Sigmoid colon (tissue), 6 donors: ENCODE measurements at regions not wholly inside any gene's neighbourhood (a gene's known extent, or its start where the extent isn't known, plus 50 kb on each side); places are given as distances from the start of the nearest gene placed in this dataset.
A peak's percentile ranks its signal among the peaks of the same experiment; 100 is the strongest.

ENCODE experiments used
- DNase-seq: peaks from one replicate; pipeline ENCODE4 v3.0.0-alpha.2; 2019
- H3K27ac ChIP-seq, 4 donors: fragments of 200-600 bp; sonication (generic); one replicate each; pipeline ENCODE4 v1.5.1; 2016 to 2019; ENCODE audit warnings: mild to moderate bottlenecking in 1 of 4
- H3K27me3 ChIP-seq, 3 donors: fragments of 200-600 bp; sonication (generic); one replicate each; pipeline ENCODE4 v1.5.1; 2019; ENCODE audit warnings: mild to moderate bottlenecking in 1 of 3
- H3K36me3 ChIP-seq, 4 donors: fragments of 200-600 bp; sonication (generic); one replicate each; pipeline ENCODE4 v1.5.1; 2016 to 2019
- H3K4me1 ChIP-seq, 4 donors: fragments of 200-600 bp; sonication (generic); one replicate each; pipeline ENCODE4 v1.5.1; 2017 to 2019
- H3K4me3 ChIP-seq, 4 donors: fragments of 200-600 bp; sonication (generic); one replicate each; pipeline ENCODE4 v1.5.1; 2017 to 2019; ENCODE audit warnings: mild to moderate bottlenecking in 2 of 4, moderate library complexity in 1 of 4
- H3K9me3 ChIP-seq, 4 donors: fragments of 200-600 bp in 3 of 4; sonication (generic) in 3 of 4; one replicate each; pipeline versions ENCODE4 v1.5.1 to v1.6.1; 2013 to 2019
- EP300 ChIP-seq, 4 donors: sonication (generic); formaldehyde crosslinking; IDR thresholded peaks; one replicate each; pipeline ENCODE4 v1.6.1; 2017; ENCODE audit warnings: antibody characterized with exemption in 4 of 4
- POLR2A ChIP-seq, 2 donors: fragments of 450-650 bp; IDR thresholded peaks; one replicate each; pipeline ENCODE4 v1.6.1; 2016; ENCODE audit warnings: antibody characterized with exemption in 2 of 2, mild to moderate bottlenecking in 2 of 2, moderate library complexity in 2 of 2
- POLR2AphosphoS5 ChIP-seq, 4 donors: sonication (generic); formaldehyde crosslinking; IDR thresholded peaks; one replicate each; pipeline ENCODE4 v1.6.1; 2017; ENCODE audit warnings: antibody characterized with exemption in 4 of 4
- WGBS, 2 donors: extraction: QIAGEN DNeasy Blood & Tissue Kit; methylation state at CpG; one replicate each; pipeline ENCODE4 v1.1.7; 2013; 5-methylcytosine and 5-hydroxymethylcytosine counted together
- intact Hi-C: fragments of 100-400 bp; cut with DNase I; formaldehyde crosslinking; loops from one replicate; pipeline ENCODE4 v1.15.1; 2023
- TF ChIP-seq, protein P1 (sequence below), 4 experiments: fragments of 450-650 bp in 3 of 4; fragments of 200-600 bp in 1 of 4; IDR thresholded peaks; one replicate each; pipeline ENCODE4 v1.5.1; 2016 to 2019; ENCODE audit warnings: antibody characterized with exemption in 4 of 4, mild to moderate bottlenecking in 3 of 4, moderate library complexity in 2 of 4
- donor health status: healthy with polysubstance abuse.
- donor health status: healthy.

DNA sequence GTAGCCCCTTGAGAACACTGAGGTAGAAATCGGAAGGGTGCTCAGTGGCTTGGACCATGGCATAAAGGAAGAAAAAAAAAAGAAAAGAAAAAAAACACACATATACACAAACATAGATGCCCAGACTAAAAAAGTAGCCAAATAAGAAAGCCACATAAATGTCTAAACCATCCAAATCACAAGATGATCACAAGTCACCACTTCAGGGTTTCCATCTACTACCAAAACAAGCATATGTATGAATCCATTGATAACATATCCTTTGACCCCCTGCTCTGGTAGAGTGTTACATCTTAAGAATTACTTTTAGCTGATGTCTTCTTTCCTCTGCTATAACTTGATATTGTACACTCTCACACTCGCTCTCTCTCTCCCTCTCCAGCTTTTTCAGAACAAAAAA lies 245.9 kb downstream of the AHR start:
- intact Hi-C loops: no loop called here
- no peak for DNase-seq
- no peak overlapping the region for H3K27ac ChIP-seq
- H3K4me1 ChIP-seq: peaks cover 0 to 16% (median 4%) of the 10 kb centered on the region in 4 donors
- no peak for TF ChIP-seq POLR2AphosphoS5 (IDR thresholded peaks at IDR 0.05)
- no peak for TF ChIP-seq EP300 (IDR thresholded peaks at IDR 0.05)
- TF ChIP-seq, protein P1, sequence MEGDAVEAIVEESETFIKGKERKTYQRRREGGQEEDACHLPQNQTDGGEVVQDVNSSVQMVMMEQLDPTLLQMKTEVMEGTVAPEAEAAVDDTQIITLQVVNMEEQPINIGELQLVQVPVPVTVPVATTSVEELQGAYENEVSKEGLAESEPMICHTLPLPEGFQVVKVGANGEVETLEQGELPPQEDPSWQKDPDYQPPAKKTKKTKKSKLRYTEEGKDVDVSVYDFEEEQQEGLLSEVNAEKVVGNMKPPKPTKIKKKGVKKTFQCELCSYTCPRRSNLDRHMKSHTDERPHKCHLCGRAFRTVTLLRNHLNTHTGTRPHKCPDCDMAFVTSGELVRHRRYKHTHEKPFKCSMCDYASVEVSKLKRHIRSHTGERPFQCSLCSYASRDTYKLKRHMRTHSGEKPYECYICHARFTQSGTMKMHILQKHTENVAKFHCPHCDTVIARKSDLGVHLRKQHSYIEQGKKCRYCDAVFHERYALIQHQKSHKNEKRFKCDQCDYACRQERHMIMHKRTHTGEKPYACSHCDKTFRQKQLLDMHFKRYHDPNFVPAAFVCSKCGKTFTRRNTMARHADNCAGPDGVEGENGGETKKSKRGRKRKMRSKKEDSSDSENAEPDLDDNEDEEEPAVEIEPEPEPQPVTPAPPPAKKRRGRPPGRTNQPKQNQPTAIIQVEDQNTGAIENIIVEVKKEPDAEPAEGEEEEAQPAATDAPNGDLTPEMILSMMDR (IDR thresholded peaks at IDR 0.05): no peak
- no peaks in the 10 kb centered on the region for H3K9me3 ChIP-seq
- H3K27me3 ChIP-seq: no peaks in the 10 kb centered on the region
- no peak overlapping the region for H3K4me3 ChIP-seq
- H3K36me3 ChIP-seq: no peaks in the 10 kb centered on the region
- WGBS, 2 donors: 97 to 100% methylated on average over 2 of the region's 2 CpGs

DNA sequence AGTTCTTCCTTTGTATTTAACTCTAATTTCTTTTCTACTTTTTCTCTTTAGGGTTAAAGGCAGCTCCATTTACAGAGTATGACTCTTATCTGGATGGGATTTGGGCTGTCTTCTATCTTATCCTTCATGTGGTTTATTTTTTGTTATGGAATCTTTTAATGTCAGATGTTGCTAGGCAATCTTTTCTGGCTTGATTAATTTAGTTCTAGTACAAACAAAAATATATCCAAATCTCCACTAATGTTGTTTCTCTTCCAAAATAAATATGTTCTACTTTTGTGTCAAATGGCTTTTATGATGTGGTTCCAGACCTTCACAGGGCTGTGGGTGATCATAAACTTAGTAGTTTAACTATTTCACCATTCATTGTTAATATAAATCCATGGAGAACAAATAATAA lies 246.9 kb downstream of the AHR start:
- intact Hi-C loops: no loop called here
- H3K27me3 ChIP-seq: no peaks in the 10 kb centered on the region
- H3K27ac ChIP-seq: peak overlapping the region in 3 of 4 donors; percentile 13 to 58 (median 32)
- no peaks in the 10 kb centered on the region for H3K36me3 ChIP-seq
- TF ChIP-seq POLR2AphosphoS5 (IDR thresholded peaks at IDR 0.05): no peak
- TF ChIP-seq EP300 (IDR thresholded peaks at IDR 0.05): no peak
- TF ChIP-seq, protein P1 (IDR thresholded peaks at IDR 0.05): no peak
- TF ChIP-seq POLR2A (IDR thresholded peaks at IDR 0.05): no peak
- no peak for DNase-seq
- H3K4me3 ChIP-seq: no peak overlapping the region
- peaks cover 0 to 16% (median 4%) of the 10 kb centered on the region in 4 donors for H3K4me1 ChIP-seq
- H3K9me3 ChIP-seq: no peaks in the 10 kb centered on the region

DNA sequence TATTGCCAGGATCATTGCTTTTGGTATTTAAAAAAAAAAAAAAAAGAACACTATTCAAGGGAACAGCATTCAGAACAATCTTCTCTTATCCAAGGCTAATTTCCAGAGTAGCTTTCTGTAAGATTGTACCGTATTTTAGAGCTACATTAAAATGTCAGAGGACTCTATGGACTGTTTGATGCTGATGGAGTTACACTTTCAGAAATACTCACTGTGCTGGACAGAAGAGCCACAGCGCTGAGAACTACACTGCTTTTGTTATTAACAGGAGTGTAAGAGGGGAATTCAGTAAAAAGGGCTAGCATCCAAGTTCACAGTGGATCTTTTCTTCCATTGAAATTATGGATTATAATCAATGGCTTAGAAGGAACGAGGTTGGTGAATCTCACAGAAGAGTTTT lies 247.7 kb downstream of the AHR start:
- Histone ChIP-seq H3K4me1 (peaks cover 0 to 16% (median 4%) of the 10 kb centered on the region in 4 donors), H3K27me3 (no peaks in the 10 kb centered on the region), H3K9me3 (no peaks in the 10 kb centered on the region), H3K4me3 (no peak overlapping the region), H3K27ac (peak overlapping the region in 3 of 4 donors; percentile 13 to 58 (median 32)), H3K36me3 (no peaks in the 10 kb centered on the region)
- DNase-seq: no peak
- WGBS, 2 donors: 82 to 90% methylated on average over 3 of the region's 3 CpGs
- TF ChIP-seq POLR2A (IDR thresholded peaks at IDR 0.05) (no peak), EP300 (IDR thresholded peaks at IDR 0.05) (no peak), POLR2AphosphoS5 (IDR thresholded peaks at IDR 0.05) (no peak)
- TF ChIP-seq, protein P1 (IDR thresholded peaks at IDR 0.05): no peak
- intact Hi-C loops: no loop called here

DNA sequence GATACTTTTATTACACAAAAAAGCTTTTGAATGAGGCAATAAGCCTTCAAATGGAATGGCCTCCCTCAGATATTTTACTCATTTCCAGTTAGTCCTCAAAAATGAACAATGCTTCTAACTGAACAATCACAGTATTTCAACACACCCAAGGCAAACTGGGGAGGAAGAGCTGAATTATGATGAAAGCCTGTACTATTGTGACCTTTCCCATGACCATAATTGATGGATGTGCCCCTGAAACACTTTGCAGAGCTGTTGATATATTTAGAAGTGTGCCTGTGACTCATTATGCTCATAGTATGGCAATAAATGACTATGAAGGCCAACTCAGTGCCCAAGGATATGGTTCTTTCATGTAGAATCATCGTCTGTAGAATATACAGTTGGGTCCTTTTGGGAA lies 248.1 kb downstream of the AHR start:
- Histone ChIP-seq H3K27me3 (no peaks in the 10 kb centered on the region), H3K9me3 (no peaks in the 10 kb centered on the region), H3K4me1 (peaks cover 0 to 16% (median 4%) of the 10 kb centered on the region in 4 donors), H3K36me3 (no peaks in the 10 kb centered on the region), H3K4me3 (no peak overlapping the region), H3K27ac (peak overlapping the region in 3 of 4 donors; percentile 13 to 58 (median 32))
- DNase-seq: no peak
- TF ChIP-seq POLR2A (IDR thresholded peaks at IDR 0.05): no peak
- TF ChIP-seq EP300 (IDR thresholded peaks at IDR 0.05): no peak
- TF ChIP-seq, protein P1 (IDR thresholded peaks at IDR 0.05): no peak
- TF ChIP-seq POLR2AphosphoS5 (IDR thresholded peaks at IDR 0.05): peak in 2 of 4 donors; percentile 30 to 42
- WGBS, 2 donors: 78 to 85% methylated on average over 1 of the region's 1 CpG
- intact Hi-C loops: no loop called here

DNA sequence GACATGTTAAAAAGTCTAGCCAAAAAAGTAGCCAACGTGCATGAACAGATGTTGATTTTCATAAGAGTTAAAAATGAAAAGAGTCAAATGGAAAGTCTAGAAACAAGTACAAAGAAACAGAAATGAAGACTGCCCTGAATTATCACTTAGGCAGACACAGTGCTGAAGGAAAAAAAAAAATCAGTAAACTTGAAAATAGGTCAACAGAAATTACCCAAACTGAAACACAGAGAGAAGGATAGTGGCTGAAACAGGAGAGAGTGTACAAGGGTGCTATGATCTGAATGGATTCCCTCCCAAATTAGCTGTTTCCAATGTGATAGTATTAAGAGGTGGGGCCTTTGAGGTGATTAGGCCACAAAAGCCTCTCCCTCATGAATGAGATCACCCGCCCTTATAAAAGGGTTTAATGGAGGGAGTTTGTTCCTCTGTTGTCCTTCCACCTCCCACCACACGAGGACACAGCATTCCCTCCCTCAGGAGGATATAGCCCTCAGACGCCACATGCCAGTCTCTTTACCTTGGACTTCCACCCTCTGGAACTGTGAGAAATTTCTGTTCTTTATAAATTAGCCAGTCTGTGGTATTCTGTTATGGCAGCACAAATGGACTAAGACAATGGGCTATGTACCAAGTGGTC lies 249.7 kb downstream of the AHR start:
- peak overlapping the region in 1 of 4 donors; percentile 0 for H3K27ac ChIP-seq

More for the DNA sequence above, 249.7 kb downstream of the AHR start:
- peaks cover 0 to 16% (median 4%) of the 10 kb centered on the region in 4 donors for H3K4me1 ChIP-seq
- H3K27me3 ChIP-seq: no peaks in the 10 kb centered on the region
- no peak overlapping the region for H3K4me3 ChIP-seq
- H3K9me3 ChIP-seq: no peaks in the 10 kb centered on the region
- TF ChIP-seq EP300 (IDR thresholded peaks at IDR 0.05) (no peak), POLR2AphosphoS5 (IDR thresholded peaks at IDR 0.05) (no peak), POLR2A (IDR thresholded peaks at IDR 0.05) (no peak)
- TF ChIP-seq, protein P1 (IDR thresholded peaks at IDR 0.05): no peak
- H3K36me3 ChIP-seq: no peaks in the 10 kb centered on the region
- intact Hi-C loops: no loop called here
- WGBS, 2 donors: 74 to 87% methylated on average over 4 of the region's 4 CpGs
- no peak for DNase-seq
